WI38 (cell line): ENCODE measurements at regions not wholly inside any gene's neighbourhood (a gene's known extent, or its start where the extent isn't known, plus 50 kb on each side); places are given as distances from the start of the nearest gene placed in this dataset.

ENCODE experiments used
- H3K4me3 ChIP-seq: 2 replicates; pipeline ENCODE4 v1.5.1; 2011; ENCODE audit warnings: low read depth, mild to moderate bottlenecking, control low read depth, low read length
- TF ChIP-seq, protein P1 (sequence below): IDR thresholded peaks from 2 replicates; pipeline ENCODE4 v1.5.1; 2012; ENCODE audit warnings: low read depth, mild to moderate bottlenecking, control low read depth, low read length

DNA sequence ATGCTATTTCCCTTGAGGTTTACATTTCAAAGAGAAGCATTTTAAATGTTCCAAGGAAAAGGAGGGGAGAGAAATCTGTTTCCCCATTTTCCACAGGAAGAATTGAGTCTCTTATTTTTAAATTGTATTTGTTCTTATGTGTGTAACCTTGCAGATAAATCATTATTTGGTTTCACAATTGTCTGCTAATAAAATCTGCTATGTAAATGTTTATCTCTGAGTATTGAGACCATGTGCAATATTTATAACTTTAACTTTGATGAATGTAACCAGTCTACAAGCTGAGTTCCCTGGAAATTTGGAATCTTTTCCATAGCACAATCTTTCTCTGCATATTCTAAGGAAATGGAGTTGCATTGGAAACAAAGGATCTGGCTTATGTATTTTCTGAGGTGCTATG is 209.6 kb downstream of the PTBP2 start:
- TF ChIP-seq, protein P1, sequence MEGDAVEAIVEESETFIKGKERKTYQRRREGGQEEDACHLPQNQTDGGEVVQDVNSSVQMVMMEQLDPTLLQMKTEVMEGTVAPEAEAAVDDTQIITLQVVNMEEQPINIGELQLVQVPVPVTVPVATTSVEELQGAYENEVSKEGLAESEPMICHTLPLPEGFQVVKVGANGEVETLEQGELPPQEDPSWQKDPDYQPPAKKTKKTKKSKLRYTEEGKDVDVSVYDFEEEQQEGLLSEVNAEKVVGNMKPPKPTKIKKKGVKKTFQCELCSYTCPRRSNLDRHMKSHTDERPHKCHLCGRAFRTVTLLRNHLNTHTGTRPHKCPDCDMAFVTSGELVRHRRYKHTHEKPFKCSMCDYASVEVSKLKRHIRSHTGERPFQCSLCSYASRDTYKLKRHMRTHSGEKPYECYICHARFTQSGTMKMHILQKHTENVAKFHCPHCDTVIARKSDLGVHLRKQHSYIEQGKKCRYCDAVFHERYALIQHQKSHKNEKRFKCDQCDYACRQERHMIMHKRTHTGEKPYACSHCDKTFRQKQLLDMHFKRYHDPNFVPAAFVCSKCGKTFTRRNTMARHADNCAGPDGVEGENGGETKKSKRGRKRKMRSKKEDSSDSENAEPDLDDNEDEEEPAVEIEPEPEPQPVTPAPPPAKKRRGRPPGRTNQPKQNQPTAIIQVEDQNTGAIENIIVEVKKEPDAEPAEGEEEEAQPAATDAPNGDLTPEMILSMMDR: no peak
- no peak overlapping the region for H3K4me3 ChIP-seq

DNA sequence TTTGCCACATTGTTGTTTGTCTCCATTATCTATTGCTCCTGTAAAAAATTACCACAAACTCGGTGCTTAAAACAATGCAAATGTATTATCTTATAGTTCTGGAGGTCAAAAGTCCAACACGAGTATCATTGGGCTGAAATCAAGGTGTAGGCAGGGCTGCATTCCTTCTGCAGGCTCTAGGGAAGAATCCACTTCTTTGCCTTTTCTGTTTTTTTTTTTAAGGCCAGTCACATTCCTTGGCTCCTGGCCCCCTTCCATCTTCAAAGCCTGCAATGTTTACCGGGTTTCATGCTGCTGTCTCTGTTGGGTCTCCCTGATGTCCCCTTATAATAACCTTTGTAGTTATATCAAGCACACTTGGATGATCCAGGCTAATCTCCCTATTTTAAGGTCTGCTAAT is 212.7 kb downstream of the PTBP2 start:
- TF ChIP-seq, protein P1: no peak
- no peak overlapping the region for H3K4me3 ChIP-seq

DNA sequence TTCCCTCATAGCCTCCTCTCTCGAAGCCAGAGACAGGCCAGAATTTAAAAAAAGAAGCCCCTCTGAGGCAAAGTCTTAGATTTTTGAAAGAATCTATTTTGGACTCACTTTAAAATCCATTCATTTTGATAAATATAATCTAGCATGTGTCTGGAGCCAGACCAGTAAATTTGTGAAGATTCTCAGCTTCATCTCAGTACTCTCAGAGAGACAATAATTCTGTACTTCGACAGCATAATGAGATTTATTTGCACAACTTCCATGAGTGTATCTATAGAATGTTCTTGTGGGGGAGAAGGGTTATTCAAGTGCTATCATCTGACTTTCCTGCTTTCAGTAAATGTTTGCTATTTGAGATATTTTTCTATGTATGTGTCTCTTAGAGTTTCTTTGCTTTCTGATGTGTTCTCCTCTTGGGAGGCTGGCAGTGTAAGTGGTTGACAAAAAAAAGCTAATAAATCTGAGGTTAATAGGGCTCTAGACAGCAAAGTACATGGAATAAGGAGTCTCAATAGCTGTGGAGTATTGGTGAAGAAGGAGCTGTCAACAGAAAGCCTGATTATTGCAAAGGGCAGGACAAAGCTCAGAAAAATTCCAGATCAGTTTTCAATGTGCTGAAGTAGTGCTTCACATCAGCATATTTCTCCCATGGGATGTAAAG is 223.0 kb downstream of the PTBP2 start:
- TF ChIP-seq, protein P1: no peak
- no peak overlapping the region for H3K4me3 ChIP-seq

DNA sequence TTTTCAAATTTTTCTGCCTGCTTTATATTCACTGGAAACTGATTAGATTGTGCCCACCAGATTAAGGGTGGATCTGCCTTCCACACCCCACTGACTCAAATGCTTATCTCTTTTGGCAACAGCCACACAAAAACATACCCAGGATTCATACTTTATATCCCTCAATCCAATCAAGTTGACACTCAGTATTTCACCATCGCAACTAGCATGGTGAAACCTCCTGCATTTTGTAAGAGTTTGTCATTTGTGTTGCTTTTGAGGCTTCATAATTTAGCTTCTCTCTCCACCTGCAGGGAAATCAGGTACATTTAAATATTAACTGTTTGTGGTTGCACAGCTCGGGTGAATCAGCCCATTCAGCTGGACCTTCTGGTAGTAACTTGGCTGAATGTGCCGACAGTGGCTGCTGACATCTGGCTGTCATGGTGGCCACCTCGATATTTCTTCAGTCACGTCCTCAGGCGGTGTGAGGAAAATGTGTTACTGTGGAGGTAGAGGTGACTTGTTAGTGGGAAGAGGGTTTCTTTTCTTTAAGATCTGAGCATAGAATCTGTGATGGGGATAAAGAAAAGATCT is 224.0 kb downstream of the PTBP2 start:
- no peak overlapping the region for H3K4me3 ChIP-seq
- TF ChIP-seq, protein P1: no peak

DNA sequence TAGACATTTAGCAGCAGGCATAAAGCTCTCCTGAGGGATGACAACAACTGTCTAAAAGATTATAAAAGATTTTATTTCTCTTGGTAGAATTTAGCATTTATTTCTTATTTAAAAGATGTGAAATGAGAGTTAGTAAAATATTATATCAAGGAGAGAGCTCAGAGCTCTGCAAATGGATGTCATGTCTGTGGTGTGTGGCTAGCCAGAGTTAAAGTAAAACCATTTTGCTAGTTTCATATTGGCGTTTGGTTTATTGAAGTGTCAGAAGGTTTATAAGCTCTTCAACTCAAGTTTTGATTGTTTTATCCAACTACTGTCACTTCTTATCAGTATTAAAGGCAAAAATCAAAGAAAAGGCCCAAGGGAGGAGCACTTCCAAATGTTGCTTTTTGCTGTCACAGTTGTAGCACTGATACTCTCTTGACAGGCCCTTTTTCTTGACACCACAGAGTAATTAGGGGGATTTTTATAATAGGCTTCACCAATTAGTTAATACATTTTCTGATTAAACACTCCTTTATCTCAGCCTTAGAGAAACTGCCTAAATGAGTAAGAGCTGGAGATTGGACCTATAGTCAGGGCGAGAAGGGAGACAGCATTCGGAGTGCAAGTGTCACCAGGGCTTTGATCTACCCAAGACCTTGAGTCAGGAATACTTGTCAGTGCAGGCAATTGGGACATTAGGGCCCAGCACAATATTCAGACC is 233.9 kb downstream of the PTBP2 start:
- H3K4me3 ChIP-seq: no peak overlapping the region
- TF ChIP-seq, protein P1: no peak

DNA sequence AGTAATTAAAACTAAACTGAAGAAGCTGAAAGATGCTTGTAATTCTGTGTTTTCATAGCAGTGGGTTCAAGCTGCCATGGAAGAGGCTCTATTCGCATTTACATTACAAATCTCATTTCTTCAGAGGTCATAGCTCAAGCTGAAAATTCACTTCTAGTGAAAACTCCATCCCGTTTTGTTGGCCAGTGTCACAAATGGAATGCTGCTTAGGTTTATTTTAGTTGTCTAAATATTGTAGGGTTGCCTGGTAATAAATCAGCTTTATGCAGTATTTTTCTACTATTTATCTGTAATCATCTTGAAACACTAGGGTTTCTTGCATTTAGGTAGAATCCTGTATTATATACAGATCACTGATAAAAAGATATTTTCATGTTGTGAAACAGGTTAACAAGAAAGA is 240.6 kb downstream of the PTBP2 start:
- no peak overlapping the region for H3K4me3 ChIP-seq
- TF ChIP-seq, protein P1: no peak

DNA sequence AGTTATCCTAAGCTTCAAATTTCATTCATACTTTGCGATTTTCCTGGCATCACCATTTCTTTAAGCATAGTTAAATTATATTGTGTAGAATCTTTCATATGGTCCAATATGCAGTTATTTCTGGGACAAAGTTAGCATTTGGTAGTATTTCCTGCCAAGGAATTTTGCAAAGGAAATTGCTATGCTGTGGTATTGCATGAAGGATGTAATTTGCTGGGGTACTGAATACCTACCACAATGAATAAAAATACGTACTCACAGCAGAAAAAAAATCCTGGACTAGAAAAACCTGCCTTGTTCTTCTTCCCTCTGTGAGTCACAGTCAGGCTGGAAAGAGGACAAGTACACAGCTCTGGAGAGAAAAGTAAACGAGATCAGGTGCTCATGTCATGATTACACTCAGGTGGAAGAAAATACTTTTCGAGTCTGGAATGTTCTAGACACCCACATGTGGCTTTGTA is 241.2 kb downstream of the PTBP2 start:
- TF ChIP-seq, protein P1: no peak
- no peak overlapping the region for H3K4me3 ChIP-seq
